AG08395 (cell line): ENCODE measurements at regions not wholly inside any gene's neighbourhood (a gene's known extent, or its start where the extent isn't known, plus 50 kb on each side); places are given as distances from the start of the nearest gene placed in this dataset.

Source experiments
- DNase-seq: peaks from one replicate; pipeline ENCODE4 v3.0.0; 2012; ENCODE audit warnings: mixed read lengths, low spot score

GRCh38 chr1:80278936-80279335 lies 1272.4 kb upstream of the ADGRL4 start:
- no peak for DNase-seq

GRCh38 chr1:80274256-80274655 lies 1267.7 kb upstream of the ADGRL4 start:
- DNase-seq, result no peak

- no peak for DNase-seq
Observed at GRCh38 chr1:80272495-80272894, 1266.0 kb upstream of the ADGRL4 start.

- DNase-seq, result no peak
Observed at GRCh38 chr1:80258659-80259058, 1252.1 kb upstream of the ADGRL4 start.

- DNase-seq, result no peak
Observed at GRCh38 chr1:80251591-80251990, 1245.1 kb upstream of the ADGRL4 start.

- DNase-seq, result no peak
Observed at GRCh38 chr1:80251171-80251570, 1244.6 kb upstream of the ADGRL4 start.

GRCh38 chr1:80250573-80251168 lies 1244.1 kb upstream of the ADGRL4 start:
- DNase-seq, result no peak

GRCh38 chr1:80249699-80250098 lies 1243.2 kb upstream of the ADGRL4 start:
- no peak for DNase-seq

- DNase-seq, result no peak
Observed at GRCh38 chr1:80248886-80249285, 1242.4 kb upstream of the ADGRL4 start.

GRCh38 chr1:80245813-80246212 lies 1239.3 kb upstream of the ADGRL4 start:
- no peak for DNase-seq

- DNase-seq, result no peak
Observed at GRCh38 chr1:80244372-80244771, 1237.8 kb upstream of the ADGRL4 start.

- DNase-seq, result no peak
Observed at GRCh38 chr1:80241566-80241965, 1235.0 kb upstream of the ADGRL4 start.

- no peak for DNase-seq
Observed at GRCh38 chr1:80225510-80225909, 1219.0 kb upstream of the ADGRL4 start.

- no peak for DNase-seq
Observed at GRCh38 chr1:80221319-80221718, 1214.8 kb upstream of the ADGRL4 start.

- peak; percentile 18 for DNase-seq
Observed at GRCh38 chr1:80218112-80218511, 1211.6 kb upstream of the ADGRL4 start.

- DNase-seq, result peak; percentile 45
Observed at GRCh38 chr1:80217377-80217986, 1211.0 kb upstream of the ADGRL4 start.

GRCh38 chr1:80214888-80215540 lies 1208.5 kb upstream of the ADGRL4 start:
- DNase-seq, result no peak

- DNase-seq, result no peak
Observed at GRCh38 chr1:80212948-80213347, 1206.4 kb upstream of the ADGRL4 start.

GRCh38 chr1:80211691-80212380 lies 1205.3 kb upstream of the ADGRL4 start:
- DNase-seq, result no peak

- no peak for DNase-seq
Observed at GRCh38 chr1:80202118-80202517, 1195.6 kb upstream of the ADGRL4 start.

- no peak for DNase-seq
Observed at GRCh38 chr1:80194221-80194620, 1187.7 kb upstream of the ADGRL4 start.

- no peak for DNase-seq
Observed at GRCh38 chr1:80181418-80181817, 1174.9 kb upstream of the ADGRL4 start.

- DNase-seq, result no peak
Observed at GRCh38 chr1:80171631-80172030, 1165.1 kb upstream of the ADGRL4 start.
